K562 (cell line): ENCODE measurements at regions not wholly inside any gene's neighbourhood (a gene's known extent, or its start where the extent isn't known, plus 50 kb on each side); places are given as distances from the start of the nearest gene placed in this dataset.

ENCODE experiments used
- ATAC-seq: fragments of 200-7000 bp; cut with Tn5 transposase; 3 replicates; pipeline ENCODE4 v1.9.1; 2020; ENCODE audit warnings: moderate library complexity
- BruUV-seq: library from RNA; stranded (reverse); fragments of 400-500 nt; replicated peaks from 2 replicates; lab custom pipeline; 2021; lab: Mats Ljungman, UMichigan
- CTCF ChIA-PET: fragments of 300-600 bp; formaldehyde crosslinking; extraction: SDS; loops from one replicate; lab custom pipeline; 2021; ENCODE audit warnings: low intra/inter-chr PET ratio; lab: Yijun Ruan, JAX
- POLR2A ChIA-PET: fragments of 300-600, 350-650 bp; sonication (Branson Sonifier 250); formaldehyde crosslinking; extraction: SDS; loops from one replicate; lab custom pipeline; 2021; ENCODE audit warnings: antibody characterized with exemption, inconsistent platforms; lab: Yijun Ruan, JAX
- DNase-seq, 4 experiments: peaks; one replicate each; pipeline versions ENCODE4 v3.0.0 to v3.0.0-alpha.2; 2011 to 2018; ENCODE audit warnings: low spot score in 3 of 4, mixed read lengths in 3 of 4; ENCODE audit errors: extremely low read depth in 1 of 4
- FAIRE-seq: peaks from 2 replicates; lab custom pipeline; 2011; peaks lifted over from hg19 to GRCh38; lab: Jason Lieb, UNC
- H2AFZ ChIP-seq: 2 replicates; pipeline ENCODE4 v1.6.0; 2011; ENCODE audit warnings: low read depth, low read length, control low read depth, inconsistent platforms
- H3K27ac ChIP-seq: fragments of 200-600 bp; 3 replicates; pipeline ENCODE4 v1.8.0; 2011; ENCODE audit warnings: low read depth, mild to moderate bottlenecking, control low read depth, inconsistent platforms, low read length, moderate library complexity, mixed read lengths; ENCODE audit errors: extremely low read depth
- H3K27me3 ChIP-seq, 2 experiments: fragments of 300-600 bp in 1 of 2; 2 replicates in 1 of 2; 3 replicates in 1 of 2; pipeline versions ENCODE4 v1.6.0 to v1.8.0; 2011; ENCODE audit warnings: inconsistent platforms in 2 of 2, low read length in 2 of 2, mild to moderate bottlenecking in 1 of 2, mixed read lengths in 1 of 2, moderate library complexity in 1 of 2; ENCODE audit not compliant: control insufficient read depth in 2 of 2, insufficient read depth in 2 of 2
- H3K36me3 ChIP-seq: fragments of 300-600 bp; 3 replicates; pipeline ENCODE4 v1.8.0; 2011; ENCODE audit warnings: mild to moderate bottlenecking, low read length, inconsistent platforms; ENCODE audit not compliant: control insufficient read depth, insufficient read depth
- H3K4me1 ChIP-seq, 2 experiments: fragments of 200-600 bp in 1 of 2; replicated peaks in 1 of 2; 2 replicates in 1 of 2; 3 replicates in 1 of 2; pipeline versions ENCODE4 v1.5.1 to v1.8.0; 2011; ENCODE audit warnings: inconsistent platforms in 2 of 2, low read length in 2 of 2, mild to moderate bottlenecking in 1 of 2, mixed read lengths in 1 of 2, moderate library complexity in 1 of 2; ENCODE audit not compliant: control insufficient read depth in 2 of 2, insufficient read depth in 2 of 2
- H3K4me2 ChIP-seq: 2 replicates; pipeline ENCODE4 v1.6.1; 2011; ENCODE audit warnings: low read length, control low read depth, inconsistent platforms, mixed read lengths; ENCODE audit not compliant: insufficient read depth
- H3K4me3 ChIP-seq: fragments of 200-600 bp; sonication (generic), shearing (Covaris generic); 2 replicates; pipeline ENCODE4 v1.5.1; 2016; ENCODE audit warnings: control low read depth, inconsistent platforms
- H3K79me2 ChIP-seq: fragments of 200-600 bp; 3 replicates; pipeline ENCODE4 v1.8.0; 2011; ENCODE audit warnings: low read length, inconsistent platforms; ENCODE audit not compliant: control insufficient read depth, insufficient read depth
- H3K9ac ChIP-seq, 2 experiments: 2 replicates each; pipeline versions ENCODE4 v1.6.0 to v1.6.1; 2011; ENCODE audit warnings: low read depth in 2 of 2, low read length in 2 of 2, control low read depth in 1 of 2, inconsistent platforms in 1 of 2, mild to moderate bottlenecking in 1 of 2, mixed read lengths in 1 of 2; ENCODE audit not compliant: insufficient read depth in 1 of 2
- H3K9me1 ChIP-seq: one replicate; pipeline ENCODE4 v1.6.0; 2011; ENCODE audit warnings: inconsistent platforms, mild to moderate bottlenecking, low read length, moderate library complexity; ENCODE audit not compliant: control insufficient read depth, insufficient read depth
- H3K9me3 ChIP-seq: replicated peaks from 2 replicates; pipeline ENCODE4 v1.5.1; 2011; ENCODE audit warnings: low read depth, low read length, inconsistent platforms; ENCODE audit not compliant: control insufficient read depth, insufficient read depth
- H4K20me1 ChIP-seq: replicated peaks from 2 replicates; pipeline ENCODE4 v1.6.1; 2011; ENCODE audit warnings: low read length, inconsistent platforms, mixed read lengths; ENCODE audit not compliant: control insufficient read depth, insufficient read depth
- ATF7 ChIP-seq: fragments of 450-650 bp; IDR thresholded peaks from 2 replicates; pipeline ENCODE4 v1.7.1; 2014; ENCODE audit warnings: mild to moderate bottlenecking, moderate library complexity
- CEBPB ChIP-seq: fragments of 450-650 bp; IDR thresholded peaks from 2 replicates; pipeline ENCODE4 v1.6.1; 2016; ENCODE audit warnings: missing genetic modification characterization, missing compliant biosample characterization
- CXXC5 ChIP-seq: fragments of 250-450 bp; sonication (Bioruptor Pico); IDR thresholded peaks from 2 replicates; pipeline ENCODE4 v1.8.0; 2022; ENCODE audit warnings: inconsistent platforms, mild to moderate bottlenecking, moderate library complexity
- DIDO1 ChIP-seq: fragments of 450-650 bp; IDR thresholded peaks from 2 replicates; pipeline ENCODE4 v1.6.1; 2016; ENCODE audit warnings: low read depth, missing biosample characterization, missing genetic modification characterization
- FOXK1 ChIP-seq: sonication (generic); formaldehyde crosslinking; IDR thresholded peaks from 2 replicates; pipeline ENCODE4 v1.8.0; 2022; ENCODE audit warnings: missing genetic modification reagents, mild to moderate bottlenecking, borderline replicate concordance
- MEF2D ChIP-seq: conservative IDR thresholded peaks from 2 replicates; pipeline ENCODE4 v1.6.1; 2016; ENCODE audit warnings: low read depth, missing genetic modification characterization, missing compliant biosample characterization
- MIER1 ChIP-seq: fragments of 450-650 bp; IDR thresholded peaks from 2 replicates; pipeline ENCODE4 v1.6.1; 2016; ENCODE audit warnings: antibody characterized with exemption, mild to moderate bottlenecking, low read depth
- PHB2 ChIP-seq: fragments of 450-650 bp; IDR thresholded peaks from 2 replicates; pipeline ENCODE4 v1.6.1; 2017; ENCODE audit warnings: low read depth
- POLR2H ChIP-seq: IDR thresholded peaks from 2 replicates; pipeline ENCODE4 v1.6.1; 2016; ENCODE audit warnings: missing genetic modification characterization, low read depth, mild to moderate bottlenecking, control low read depth, missing compliant biosample characterization, moderate library complexity
- RBFOX2 ChIP-seq: fragments of 200-400 bp; formaldehyde crosslinking; IDR thresholded peaks from 2 replicates; pipeline ENCODE4 v1.6.1; 2017; ENCODE audit warnings: low read depth, mild to moderate bottlenecking, low read length, moderate library complexity
- REST ChIP-seq, 2 experiments: fragments of 450-650 bp; formaldehyde crosslinking in 1 of 2; IDR thresholded peaks; 2 replicates each; pipeline versions ENCODE4 v1.4.0 to v1.6.1; 2014 to 2020; ENCODE audit warnings: mild to moderate bottlenecking in 2 of 2, borderline replicate concordance in 1 of 2, low read depth in 1 of 2
- SAP30 ChIP-seq: fragments of 200-600 bp; sonication (generic); IDR thresholded peaks from 2 replicates; pipeline ENCODE4 v1.6.1; 2012; ENCODE audit warnings: borderline replicate concordance, low read depth, mild to moderate bottlenecking, moderate library complexity, low read length, control low read depth, inconsistent platforms; ENCODE audit not compliant: insufficient read depth, poor library complexity, severe bottlenecking
- ZBED1 ChIP-seq: IDR thresholded peaks from 2 replicates; pipeline ENCODE4 v1.6.1; 2014
- ZFP36 ChIP-seq: fragments of 150-350 bp; IDR thresholded peaks from 2 replicates; pipeline ENCODE4 v1.6.1; 2018; ENCODE audit warnings: low read length, low read depth; ENCODE audit not compliant: partially characterized antibody
- WGBS: fragments of 100-300 bp; shearing (Covaris generic); methylation state at CpG from one replicate; pipeline ENCODE4 v1.1.6; 2016; ENCODE audit warnings: low coverage, mixed read lengths; ENCODE audit not compliant: insufficient coverage; ENCODE audit errors: missing lambda C conversion rate; 5-methylcytosine and 5-hydroxymethylcytosine counted together
- in situ Hi-C: fragments of 300-500 bp; cut with MboI; formaldehyde crosslinking; loops from 4 replicates; pipeline ENCODE4 v1.15.0; 2018; ENCODE audit warnings: inconsistent platforms, mixed read lengths
- intact Hi-C: fragments of 100-400 bp; cut with micrococcal nuclease; formaldehyde crosslinking; loops from 2 replicates; pipeline ENCODE4 v1.14.2; 2022

GRCh38 chr11:121872356-121872755, 243.7 kb downstream of the BLID start:
- DNase-seq, result no peak
- in situ Hi-C loops (no loop called here), intact Hi-C loops (no loop called here)
- BruUV-seq, result no TSS peak
- no peak for FAIRE-seq
- TF ChIP-seq RBFOX2, result no peak
- TF ChIP-seq ATF7, result no peak
- no peak for TF ChIP-seq ZFP36
- no peak for TF ChIP-seq PHB2
- no peak for TF ChIP-seq REST (IDR thresholded peaks at IDR 0.05; ENCODE audit: borderline replicate concordance)
- TF ChIP-seq REST (CRISPR knock-in tag; IDR thresholded peaks at IDR 0.05; ENCODE audit: low read depth), result no peak
- TF ChIP-seq CXXC5 (CRISPR knock-in tag), result no peak
- no peak for TF ChIP-seq SAP30
- no peak for TF ChIP-seq MIER1
- TF ChIP-seq ZBED1, result no peak
- TF ChIP-seq MEF2D (tag), result no peak
- no peak for TF ChIP-seq POLR2H
- no peak for TF ChIP-seq DIDO1 (tag)
- TF ChIP-seq FOXK1 (CRISPR knock-in tag), result no peak
- TF ChIP-seq CEBPB, result no peak
- WGBS, result 0% methylated on average over 2 of the region's 5 CpGs
- no peak for ATAC-seq
- ChIA-PET CTCF (no interaction called here), POLR2A (no interaction called here)
- H3K79me2 ChIP-seq, result no peaks in the 10 kb centered on the region
- H3K9me1 ChIP-seq, result no peaks in the 10 kb centered on the region
- H3K4me1 ChIP-seq, result no peaks in the 10 kb centered on the region
- no peak overlapping the region for H2AFZ ChIP-seq
- no peaks in the 10 kb centered on the region for H3K27me3 ChIP-seq
- H3K9me3 ChIP-seq, result no peaks in the 10 kb centered on the region; the same call in 1 of the 2 replicates
- no peak overlapping the region for H3K9ac ChIP-seq
- H3K4me2 ChIP-seq, result no peak overlapping the region
- no peaks in the 10 kb centered on the region for H4K20me1 ChIP-seq
- H3K4me3 ChIP-seq, result no peak overlapping the region
- H3K36me3 ChIP-seq, result no peaks in the 10 kb centered on the region
- no peak overlapping the region for H3K27ac ChIP-seq
